HFFc6 (cell line): ENCODE measurements at regions not wholly inside any gene's neighbourhood (a gene's known extent, or its start where the extent isn't known, plus 50 kb on each side); places are given as distances from the start of the nearest gene placed in this dataset.

ENCODE experiments used
- DNase-seq: peaks from one replicate; pipeline ENCODE4 v3.0.0-alpha.2; 2018
- H3K27ac Mint-ChIP-seq: 2 replicates; pipeline ENCODE4 v1.8.0; 2020; ENCODE audit warnings: mild to moderate bottlenecking, mixed read lengths
- H3K27me3 Mint-ChIP-seq: 2 replicates; pipeline ENCODE4 v1.8.0; 2021; ENCODE audit warnings: mild to moderate bottlenecking, moderate library complexity, mixed read lengths; ENCODE audit not compliant: insufficient read depth
- H3K36me3 Mint-ChIP-seq: 2 replicates; pipeline ENCODE4 v1.8.0; 2021; ENCODE audit warnings: low read depth, mixed read lengths
- H3K4me1 Mint-ChIP-seq: 2 replicates; pipeline ENCODE4 v1.8.0; 2020; ENCODE audit warnings: low read depth, mixed read lengths
- H3K4me3 Mint-ChIP-seq: 2 replicates; pipeline ENCODE4 v1.8.0; 2020; ENCODE audit warnings: mild to moderate bottlenecking, moderate library complexity, mixed read lengths
- H3K9me3 Mint-ChIP-seq: 2 replicates; pipeline ENCODE4 v1.8.0; 2020; ENCODE audit warnings: mild to moderate bottlenecking, mixed read lengths
- TF ChIP-seq, protein P1 (sequence below): fragments of 200-600 bp; sonication (generic); IDR thresholded peaks from 2 replicates; pipeline ENCODE4 v1.5.0; 2021; ENCODE audit warnings: antibody characterized with exemption, mild to moderate bottlenecking

DNA sequence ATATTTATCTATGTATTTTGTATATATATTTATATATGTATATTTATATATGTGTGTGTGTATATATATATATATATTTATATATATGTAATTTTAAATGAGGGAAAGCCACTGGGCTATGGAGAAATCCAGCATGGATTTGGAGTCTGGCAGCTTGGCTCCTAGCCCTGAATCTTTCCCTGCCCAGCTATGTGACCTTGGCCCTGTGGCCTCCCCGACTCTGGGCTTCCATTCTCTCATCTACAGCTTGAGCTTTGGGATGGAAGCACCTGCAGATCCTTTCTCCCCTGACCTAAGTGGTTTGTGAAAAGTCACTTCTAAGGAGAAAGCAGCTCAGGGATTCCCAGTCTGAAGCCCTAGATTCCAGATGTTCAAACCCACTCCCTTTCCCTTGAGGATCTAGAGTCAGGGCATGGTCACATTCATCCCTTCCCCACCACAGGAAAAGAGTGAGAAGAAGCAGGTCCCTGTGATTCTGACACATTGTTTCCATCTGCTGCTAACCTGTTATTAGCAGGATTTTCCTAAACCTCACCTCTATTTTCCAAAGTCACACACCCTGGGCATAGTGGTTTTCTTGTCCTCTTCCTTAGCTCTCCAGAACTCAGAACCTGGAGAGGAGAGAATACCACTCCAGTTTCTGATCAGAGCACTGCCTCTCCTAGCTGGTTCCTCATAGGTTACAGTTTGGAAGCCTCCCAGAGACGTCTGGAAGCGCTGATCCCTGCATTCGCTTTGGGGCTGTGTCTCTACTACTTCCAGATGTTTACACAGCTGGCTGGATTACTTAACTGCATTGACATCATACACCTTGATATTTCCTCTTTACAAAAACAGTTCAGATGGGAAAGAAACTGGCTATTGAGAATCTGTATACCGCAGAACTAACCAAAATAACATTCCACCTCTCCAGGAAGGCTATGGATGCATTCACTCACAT, 327.5 kb upstream of the ZMIZ1 start:
- Mint-ChIP-seq H3K4me3 (no peak overlapping the region), H3K4me1 (no peaks in the 10 kb centered on the region), H3K9me3 (no peaks in the 10 kb centered on the region), H3K27me3 (peaks cover 30% of the 10 kb centered on the region), H3K36me3 (no peaks in the 10 kb centered on the region), H3K27ac (no peak overlapping the region)
- no peak for DNase-seq
- TF ChIP-seq, protein P1, sequence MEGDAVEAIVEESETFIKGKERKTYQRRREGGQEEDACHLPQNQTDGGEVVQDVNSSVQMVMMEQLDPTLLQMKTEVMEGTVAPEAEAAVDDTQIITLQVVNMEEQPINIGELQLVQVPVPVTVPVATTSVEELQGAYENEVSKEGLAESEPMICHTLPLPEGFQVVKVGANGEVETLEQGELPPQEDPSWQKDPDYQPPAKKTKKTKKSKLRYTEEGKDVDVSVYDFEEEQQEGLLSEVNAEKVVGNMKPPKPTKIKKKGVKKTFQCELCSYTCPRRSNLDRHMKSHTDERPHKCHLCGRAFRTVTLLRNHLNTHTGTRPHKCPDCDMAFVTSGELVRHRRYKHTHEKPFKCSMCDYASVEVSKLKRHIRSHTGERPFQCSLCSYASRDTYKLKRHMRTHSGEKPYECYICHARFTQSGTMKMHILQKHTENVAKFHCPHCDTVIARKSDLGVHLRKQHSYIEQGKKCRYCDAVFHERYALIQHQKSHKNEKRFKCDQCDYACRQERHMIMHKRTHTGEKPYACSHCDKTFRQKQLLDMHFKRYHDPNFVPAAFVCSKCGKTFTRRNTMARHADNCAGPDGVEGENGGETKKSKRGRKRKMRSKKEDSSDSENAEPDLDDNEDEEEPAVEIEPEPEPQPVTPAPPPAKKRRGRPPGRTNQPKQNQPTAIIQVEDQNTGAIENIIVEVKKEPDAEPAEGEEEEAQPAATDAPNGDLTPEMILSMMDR, result no peak

DNA sequence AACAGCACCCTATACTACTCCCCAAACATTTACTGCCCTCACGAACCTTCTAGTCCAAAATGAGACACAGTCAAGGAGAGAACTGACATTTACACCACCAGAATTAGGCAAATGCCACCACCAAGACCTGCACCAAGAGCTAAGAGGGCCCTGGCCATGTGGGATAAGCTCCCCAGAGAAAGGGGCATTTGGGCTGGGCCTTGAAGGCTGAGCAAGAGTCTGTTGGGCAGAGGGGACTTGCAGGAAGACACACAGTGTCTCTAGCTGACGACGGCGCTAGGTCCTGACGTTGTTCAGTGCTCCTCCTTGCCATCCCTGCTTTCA, 326.4 kb upstream of the ZMIZ1 start:
- H3K4me3 Mint-ChIP-seq, result no peak overlapping the region
- no peak overlapping the region for H3K27ac Mint-ChIP-seq
- TF ChIP-seq, protein P1, result no peak
- no peaks in the 10 kb centered on the region for H3K36me3 Mint-ChIP-seq
- H3K27me3 Mint-ChIP-seq, result peaks cover 31% of the 10 kb centered on the region
- DNase-seq, result no peak
- H3K9me3 Mint-ChIP-seq, result no peaks in the 10 kb centered on the region
- H3K4me1 Mint-ChIP-seq, result no peaks in the 10 kb centered on the region

DNA sequence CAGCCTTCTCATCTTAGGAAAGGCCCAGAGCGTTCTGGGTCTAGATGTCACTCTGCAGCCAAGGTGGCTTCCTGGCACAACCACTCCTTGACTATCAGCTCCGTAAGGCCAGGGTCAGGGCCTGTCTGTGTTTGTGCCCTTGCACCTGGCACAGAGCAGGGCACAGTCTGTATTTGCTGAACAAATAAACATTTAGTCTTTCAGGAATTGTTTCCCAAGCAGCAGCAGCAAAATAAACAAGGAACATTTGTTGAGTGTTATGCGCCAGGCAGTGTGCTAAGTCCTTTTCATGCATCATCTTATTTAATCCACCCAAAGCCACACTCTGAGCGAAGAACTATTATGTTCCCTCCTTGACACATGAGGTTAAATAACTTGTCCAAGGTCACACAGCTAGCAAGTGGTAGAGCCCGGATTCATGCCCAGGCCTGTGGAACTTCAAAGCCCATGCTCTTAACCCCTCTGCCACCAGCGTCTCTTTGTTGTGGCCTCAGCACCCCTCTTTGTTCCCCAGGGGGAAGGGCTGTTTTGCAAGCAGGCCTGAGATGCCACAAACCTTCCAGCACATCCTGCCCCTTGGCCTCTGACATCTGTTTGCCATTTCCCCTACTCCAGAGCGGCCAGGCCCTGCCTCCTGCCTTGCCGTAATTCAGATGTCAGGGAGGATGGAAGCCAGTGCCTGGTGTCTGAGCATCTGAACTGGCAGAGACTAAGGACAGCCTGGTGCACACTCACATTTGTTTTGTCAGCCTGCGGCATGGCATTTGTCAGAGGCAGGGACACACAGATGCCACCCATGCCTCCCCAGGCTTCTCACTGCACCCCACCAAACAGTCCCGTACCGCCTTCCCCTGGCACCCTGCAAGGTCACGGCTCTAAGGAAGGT, 325.8 kb upstream of the ZMIZ1 start:
- H3K36me3 Mint-ChIP-seq, result no peaks in the 10 kb centered on the region
- TF ChIP-seq, protein P1, result no peak
- no peak overlapping the region for H3K4me3 Mint-ChIP-seq
- H3K27me3 Mint-ChIP-seq, result peaks cover 29% of the 10 kb centered on the region
- H3K9me3 Mint-ChIP-seq, result no peaks in the 10 kb centered on the region
- H3K4me1 Mint-ChIP-seq, result no peaks in the 10 kb centered on the region
- no peak for DNase-seq
- H3K27ac Mint-ChIP-seq, result no peak overlapping the region

DNA sequence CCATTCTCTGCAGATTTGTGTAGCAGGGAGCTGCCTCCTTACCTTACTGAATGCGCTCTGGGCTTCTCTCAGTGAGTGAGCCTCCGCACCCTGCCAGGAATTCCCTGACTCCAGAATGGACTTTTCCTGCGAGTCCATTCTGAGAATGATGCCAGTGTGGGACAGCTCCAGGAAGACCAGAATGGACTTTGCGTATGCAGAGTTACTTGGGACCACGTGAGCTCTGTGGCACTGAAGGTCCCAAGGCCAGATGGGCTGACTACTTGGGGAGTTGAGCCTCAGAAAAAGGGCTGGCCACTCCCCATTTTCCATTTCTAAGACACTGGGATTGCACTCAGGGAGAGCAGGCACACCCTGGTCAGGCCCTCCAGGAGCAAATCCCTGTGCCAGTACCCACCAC, 324.7 kb upstream of the ZMIZ1 start:
- Mint-ChIP-seq H3K27me3 (peaks cover 25% of the 10 kb centered on the region), H3K4me3 (no peak overlapping the region), H3K36me3 (no peaks in the 10 kb centered on the region), H3K9me3 (no peaks in the 10 kb centered on the region), H3K27ac (no peak overlapping the region), H3K4me1 (no peaks in the 10 kb centered on the region)
- DNase-seq, result no peak
- TF ChIP-seq, protein P1, result no peak

DNA sequence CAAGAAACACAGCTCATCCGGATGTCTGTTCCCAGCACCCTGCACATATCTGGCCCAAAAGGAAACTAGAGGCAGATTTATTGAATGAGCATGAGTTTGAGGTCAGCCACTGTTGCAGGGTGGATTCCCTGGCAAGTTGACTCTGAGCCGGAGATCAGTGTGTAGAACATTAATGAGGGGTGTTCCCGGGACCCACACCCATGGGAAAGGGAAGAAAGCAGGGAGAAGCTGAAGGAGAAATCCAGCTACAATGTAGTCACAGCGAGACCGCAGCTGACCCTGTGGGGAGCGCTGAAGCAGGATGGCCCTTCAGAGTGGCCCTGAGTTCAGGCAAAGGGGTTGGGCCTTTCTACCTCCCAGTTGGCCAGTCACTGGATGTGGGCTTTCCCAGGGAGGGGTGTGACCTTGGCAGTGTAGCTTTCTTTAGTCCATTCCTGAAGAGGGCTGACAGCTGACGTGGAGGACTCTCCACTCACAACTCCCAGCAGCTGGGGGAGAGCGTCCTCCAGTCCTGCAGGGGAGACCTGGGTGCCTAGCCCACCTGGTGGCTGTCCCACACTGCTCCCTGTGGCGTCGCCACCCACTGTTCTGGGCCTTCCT, 324.2 kb upstream of the ZMIZ1 start:
- no peak overlapping the region for H3K4me3 Mint-ChIP-seq

More for the DNA sequence above, 324.2 kb upstream of the ZMIZ1 start:
- TF ChIP-seq, protein P1, result no peak
- no peak for DNase-seq
- H3K27ac Mint-ChIP-seq, result no peak overlapping the region
- peaks cover 23% of the 10 kb centered on the region for H3K27me3 Mint-ChIP-seq
- no peaks in the 10 kb centered on the region for H3K9me3 Mint-ChIP-seq
- H3K4me1 Mint-ChIP-seq, result no peaks in the 10 kb centered on the region
- H3K36me3 Mint-ChIP-seq, result no peaks in the 10 kb centered on the region
